ENCODE measurements at regions not wholly inside any gene's neighbourhood (a gene's known extent, or its start where the extent isn't known, plus 50 kb on each side); places are given as distances from the start of the nearest gene placed in this dataset.

GRCh38 chr13:32881074-32881776, 135.0 kb upstream of the KL start:
- TF ChIP-seq, protein P1, sequence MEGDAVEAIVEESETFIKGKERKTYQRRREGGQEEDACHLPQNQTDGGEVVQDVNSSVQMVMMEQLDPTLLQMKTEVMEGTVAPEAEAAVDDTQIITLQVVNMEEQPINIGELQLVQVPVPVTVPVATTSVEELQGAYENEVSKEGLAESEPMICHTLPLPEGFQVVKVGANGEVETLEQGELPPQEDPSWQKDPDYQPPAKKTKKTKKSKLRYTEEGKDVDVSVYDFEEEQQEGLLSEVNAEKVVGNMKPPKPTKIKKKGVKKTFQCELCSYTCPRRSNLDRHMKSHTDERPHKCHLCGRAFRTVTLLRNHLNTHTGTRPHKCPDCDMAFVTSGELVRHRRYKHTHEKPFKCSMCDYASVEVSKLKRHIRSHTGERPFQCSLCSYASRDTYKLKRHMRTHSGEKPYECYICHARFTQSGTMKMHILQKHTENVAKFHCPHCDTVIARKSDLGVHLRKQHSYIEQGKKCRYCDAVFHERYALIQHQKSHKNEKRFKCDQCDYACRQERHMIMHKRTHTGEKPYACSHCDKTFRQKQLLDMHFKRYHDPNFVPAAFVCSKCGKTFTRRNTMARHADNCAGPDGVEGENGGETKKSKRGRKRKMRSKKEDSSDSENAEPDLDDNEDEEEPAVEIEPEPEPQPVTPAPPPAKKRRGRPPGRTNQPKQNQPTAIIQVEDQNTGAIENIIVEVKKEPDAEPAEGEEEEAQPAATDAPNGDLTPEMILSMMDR (IDR thresholded peaks at IDR 0.05; ENCODE audit: low read depth, low read length): no peak
- no peak for TF ChIP-seq EZH2phosphoT487 (IDR thresholded peaks at IDR 0.05; ENCODE audit: low read depth)
